ENCODE measurements at regions not wholly inside any gene's neighbourhood (a gene's known extent, or its start where the extent isn't known, plus 50 kb on each side); places are given as distances from the start of the nearest gene placed in this dataset.

DNA sequence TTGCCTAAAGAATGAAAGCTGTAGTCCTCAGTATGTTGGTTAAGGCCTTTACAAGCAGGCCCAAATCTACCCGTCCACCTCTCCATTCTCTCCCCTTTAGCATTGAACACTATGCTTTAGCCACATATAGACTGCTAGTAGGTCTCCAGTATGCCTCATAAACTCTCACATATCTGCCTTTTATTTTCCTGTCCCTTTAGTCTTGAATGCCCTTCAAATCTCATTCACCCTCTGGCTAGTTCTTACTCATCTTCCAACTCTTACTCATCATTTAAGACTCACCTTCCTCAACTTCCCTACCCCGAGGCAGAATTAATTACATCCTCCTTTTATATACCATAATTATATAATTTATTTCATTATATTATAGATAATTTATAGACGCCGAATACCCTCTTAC lies 78.7 kb upstream of the TSPAN2 start:
- H3K27ac ChIP-seq = no peak overlapping the region
- no peak for TF ChIP-seq ZFX (IDR thresholded peaks at IDR 0.05)
- TF ChIP-seq, protein P1, sequence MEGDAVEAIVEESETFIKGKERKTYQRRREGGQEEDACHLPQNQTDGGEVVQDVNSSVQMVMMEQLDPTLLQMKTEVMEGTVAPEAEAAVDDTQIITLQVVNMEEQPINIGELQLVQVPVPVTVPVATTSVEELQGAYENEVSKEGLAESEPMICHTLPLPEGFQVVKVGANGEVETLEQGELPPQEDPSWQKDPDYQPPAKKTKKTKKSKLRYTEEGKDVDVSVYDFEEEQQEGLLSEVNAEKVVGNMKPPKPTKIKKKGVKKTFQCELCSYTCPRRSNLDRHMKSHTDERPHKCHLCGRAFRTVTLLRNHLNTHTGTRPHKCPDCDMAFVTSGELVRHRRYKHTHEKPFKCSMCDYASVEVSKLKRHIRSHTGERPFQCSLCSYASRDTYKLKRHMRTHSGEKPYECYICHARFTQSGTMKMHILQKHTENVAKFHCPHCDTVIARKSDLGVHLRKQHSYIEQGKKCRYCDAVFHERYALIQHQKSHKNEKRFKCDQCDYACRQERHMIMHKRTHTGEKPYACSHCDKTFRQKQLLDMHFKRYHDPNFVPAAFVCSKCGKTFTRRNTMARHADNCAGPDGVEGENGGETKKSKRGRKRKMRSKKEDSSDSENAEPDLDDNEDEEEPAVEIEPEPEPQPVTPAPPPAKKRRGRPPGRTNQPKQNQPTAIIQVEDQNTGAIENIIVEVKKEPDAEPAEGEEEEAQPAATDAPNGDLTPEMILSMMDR (conservative IDR thresholded peaks at IDR 0.05) = no peak

DNA sequence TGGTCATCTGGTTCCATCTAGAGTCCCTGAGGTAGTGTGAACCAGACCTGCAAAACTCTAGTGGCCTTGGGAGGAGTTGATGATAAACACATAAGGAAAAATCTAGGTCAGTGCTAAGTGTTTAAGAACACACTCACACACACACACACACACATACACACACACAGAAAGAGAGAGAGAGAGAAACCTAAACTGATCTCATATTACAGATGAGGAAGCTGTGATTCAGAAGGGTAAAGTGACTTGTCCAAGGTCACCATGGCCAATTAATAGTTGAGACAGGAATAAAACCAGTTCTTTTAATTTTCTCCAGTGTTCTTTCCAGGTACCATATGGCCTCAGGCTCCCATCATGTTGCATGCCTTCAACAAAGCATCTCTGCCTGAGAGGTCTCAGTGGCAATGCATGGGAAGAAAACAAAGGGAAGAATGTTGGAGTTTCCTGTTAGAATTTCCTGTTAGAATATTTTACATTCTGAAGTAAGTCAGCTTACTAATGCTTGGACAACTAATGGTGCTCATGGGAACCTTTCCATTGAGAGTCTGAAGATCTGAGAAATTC lies 77.3 kb upstream of the TSPAN2 start:
- TF ChIP-seq, protein P1 (conservative IDR thresholded peaks at IDR 0.05) = no peak
- no peak for TF ChIP-seq ZFX (IDR thresholded peaks at IDR 0.05)
- no peak overlapping the region for H3K27ac ChIP-seq

- TF ChIP-seq, protein P1 (conservative IDR thresholded peaks at IDR 0.05) = no peak
- TF ChIP-seq ZFX (IDR thresholded peaks at IDR 0.05) = no peak
- H3K27ac ChIP-seq = no peak overlapping the region
Measured at GRCh38 chr1:115165776-115166175, 76.5 kb upstream of the TSPAN2 start.

- no peak overlapping the region for H3K27ac ChIP-seq
- no peak for TF ChIP-seq ZFX (IDR thresholded peaks at IDR 0.05)
- TF ChIP-seq, protein P1 (conservative IDR thresholded peaks at IDR 0.05) = no peak
Measured at GRCh38 chr1:115164940-115165705, 75.8 kb upstream of the TSPAN2 start.

- no peak overlapping the region for H3K27ac ChIP-seq
- no peak for TF ChIP-seq ZFX (IDR thresholded peaks at IDR 0.05)
- TF ChIP-seq, protein P1 (conservative IDR thresholded peaks at IDR 0.05) = no peak
Measured at GRCh38 chr1:115164484-115164883, 75.2 kb upstream of the TSPAN2 start.

- H3K27ac ChIP-seq = no peak overlapping the region
- TF ChIP-seq ZFX (IDR thresholded peaks at IDR 0.05) = no peak
- TF ChIP-seq, protein P1 (conservative IDR thresholded peaks at IDR 0.05) = no peak
Measured at GRCh38 chr1:115160728-115161127, 71.4 kb upstream of the TSPAN2 start.

DNA sequence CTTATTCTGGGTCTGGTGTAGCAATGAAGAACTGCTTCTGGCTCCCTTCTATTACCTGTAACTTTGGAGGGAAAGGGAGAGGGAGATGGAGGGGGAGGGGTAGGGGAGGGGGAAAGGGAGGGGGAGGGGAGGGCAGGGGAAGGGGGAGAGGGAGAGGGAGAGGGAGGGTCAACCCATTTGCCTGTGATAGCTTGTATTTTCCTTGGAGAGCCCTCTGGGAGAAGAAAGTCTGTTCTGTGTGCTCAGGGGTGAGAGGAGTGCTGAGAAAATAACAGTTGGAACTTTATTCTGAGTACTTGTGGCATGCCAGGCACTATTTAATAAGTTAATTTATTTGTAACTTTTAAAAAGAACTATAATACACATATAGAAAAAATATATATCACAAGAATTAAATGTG lies 70.7 kb upstream of the TSPAN2 start:
- no peak overlapping the region for H3K27ac ChIP-seq
- TF ChIP-seq, protein P1 (conservative IDR thresholded peaks at IDR 0.05) = no peak
- no peak for TF ChIP-seq ZFX (IDR thresholded peaks at IDR 0.05)

All from C4-2B (cell line).